ENCODE measurements at regions not wholly inside any gene's neighbourhood (a gene's known extent, or its start where the extent isn't known, plus 50 kb on each side); places are given as distances from the start of the nearest gene placed in this dataset.

DNA sequence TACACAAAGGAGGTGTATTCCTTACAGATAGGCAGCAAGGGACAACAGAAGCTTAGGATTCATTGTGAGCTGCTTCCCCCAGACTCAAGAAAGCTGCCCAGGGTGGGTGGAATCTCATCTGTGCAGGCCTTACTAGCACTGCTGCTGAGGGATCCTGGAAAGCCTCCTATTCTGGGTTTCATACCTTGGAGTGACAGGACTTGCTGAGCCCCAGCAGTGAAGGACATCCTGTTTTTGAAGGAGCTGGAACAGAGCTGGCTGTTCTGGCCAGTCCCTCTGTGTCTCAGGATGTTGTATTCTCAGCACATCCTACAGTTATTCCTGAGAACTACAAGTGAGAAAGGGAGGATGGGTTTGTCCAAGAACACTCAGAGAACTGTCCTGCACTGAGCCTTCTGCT lies 486.3 kb downstream of the PTPRU start:
- no peak for ATAC-seq
- TF ChIP-seq, protein P1, sequence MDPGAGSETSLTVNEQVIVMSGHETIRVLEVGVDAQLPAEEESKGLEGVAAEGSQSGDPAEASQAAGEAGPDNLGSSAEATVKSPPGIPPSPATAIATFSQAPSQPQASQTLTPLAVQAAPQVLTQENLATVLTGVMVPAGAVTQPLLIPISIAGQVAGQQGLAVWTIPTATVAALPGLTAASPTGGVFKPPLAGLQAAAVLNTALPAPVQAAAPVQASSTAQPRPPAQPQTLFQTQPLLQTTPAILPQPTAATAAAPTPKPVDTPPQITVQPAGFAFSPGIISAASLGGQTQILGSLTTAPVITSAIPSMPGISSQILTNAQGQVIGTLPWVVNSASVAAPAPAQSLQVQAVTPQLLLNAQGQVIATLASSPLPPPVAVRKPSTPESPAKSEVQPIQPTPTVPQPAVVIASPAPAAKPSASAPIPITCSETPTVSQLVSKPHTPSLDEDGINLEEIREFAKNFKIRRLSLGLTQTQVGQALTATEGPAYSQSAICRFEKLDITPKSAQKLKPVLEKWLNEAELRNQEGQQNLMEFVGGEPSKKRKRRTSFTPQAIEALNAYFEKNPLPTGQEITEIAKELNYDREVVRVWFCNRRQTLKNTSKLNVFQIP (CRISPR knock-in tag; IDR thresholded peaks at IDR 0.05; ENCODE audit: borderline replicate concordance, low read depth) = no peak
- TF ChIP-seq, protein P2, sequence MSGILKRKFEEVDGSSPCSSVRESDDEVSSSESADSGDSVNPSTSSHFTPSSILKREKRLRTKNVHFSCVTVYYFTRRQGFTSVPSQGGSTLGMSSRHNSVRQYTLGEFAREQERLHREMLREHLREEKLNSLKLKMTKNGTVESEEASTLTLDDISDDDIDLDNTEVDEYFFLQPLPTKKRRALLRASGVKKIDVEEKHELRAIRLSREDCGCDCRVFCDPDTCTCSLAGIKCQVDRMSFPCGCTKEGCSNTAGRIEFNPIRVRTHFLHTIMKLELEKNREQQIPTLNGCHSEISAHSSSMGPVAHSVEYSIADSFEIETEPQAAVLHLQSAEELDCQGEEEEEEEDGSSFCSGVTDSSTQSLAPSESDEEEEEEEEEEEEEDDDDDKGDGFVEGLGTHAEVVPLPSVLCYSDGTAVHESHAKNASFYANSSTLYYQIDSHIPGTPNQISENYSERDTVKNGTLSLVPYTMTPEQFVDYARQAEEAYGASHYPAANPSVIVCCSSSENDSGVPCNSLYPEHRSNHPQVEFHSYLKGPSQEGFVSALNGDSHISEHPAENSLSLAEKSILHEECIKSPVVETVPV (CRISPR knock-in tag; IDR thresholded peaks at IDR 0.05) = no peak
- no peak for TF ChIP-seq TCF4 (CRISPR knock-in tag; IDR thresholded peaks at IDR 0.05; ENCODE audit: borderline replicate concordance)
- TF ChIP-seq CSDC2 (CRISPR knock-in tag; IDR thresholded peaks at IDR 0.05) = no peak
- TF ChIP-seq BACH2 (CRISPR knock-in tag; IDR thresholded peaks at IDR 0.05; ENCODE audit: borderline replicate concordance) = no peak
- TF ChIP-seq ZNF8 (CRISPR knock-in tag; IDR thresholded peaks at IDR 0.05) = no peak
- no peak for TF ChIP-seq OSR1 (CRISPR knock-in tag; IDR thresholded peaks at IDR 0.05)
- TF ChIP-seq, protein P3, sequence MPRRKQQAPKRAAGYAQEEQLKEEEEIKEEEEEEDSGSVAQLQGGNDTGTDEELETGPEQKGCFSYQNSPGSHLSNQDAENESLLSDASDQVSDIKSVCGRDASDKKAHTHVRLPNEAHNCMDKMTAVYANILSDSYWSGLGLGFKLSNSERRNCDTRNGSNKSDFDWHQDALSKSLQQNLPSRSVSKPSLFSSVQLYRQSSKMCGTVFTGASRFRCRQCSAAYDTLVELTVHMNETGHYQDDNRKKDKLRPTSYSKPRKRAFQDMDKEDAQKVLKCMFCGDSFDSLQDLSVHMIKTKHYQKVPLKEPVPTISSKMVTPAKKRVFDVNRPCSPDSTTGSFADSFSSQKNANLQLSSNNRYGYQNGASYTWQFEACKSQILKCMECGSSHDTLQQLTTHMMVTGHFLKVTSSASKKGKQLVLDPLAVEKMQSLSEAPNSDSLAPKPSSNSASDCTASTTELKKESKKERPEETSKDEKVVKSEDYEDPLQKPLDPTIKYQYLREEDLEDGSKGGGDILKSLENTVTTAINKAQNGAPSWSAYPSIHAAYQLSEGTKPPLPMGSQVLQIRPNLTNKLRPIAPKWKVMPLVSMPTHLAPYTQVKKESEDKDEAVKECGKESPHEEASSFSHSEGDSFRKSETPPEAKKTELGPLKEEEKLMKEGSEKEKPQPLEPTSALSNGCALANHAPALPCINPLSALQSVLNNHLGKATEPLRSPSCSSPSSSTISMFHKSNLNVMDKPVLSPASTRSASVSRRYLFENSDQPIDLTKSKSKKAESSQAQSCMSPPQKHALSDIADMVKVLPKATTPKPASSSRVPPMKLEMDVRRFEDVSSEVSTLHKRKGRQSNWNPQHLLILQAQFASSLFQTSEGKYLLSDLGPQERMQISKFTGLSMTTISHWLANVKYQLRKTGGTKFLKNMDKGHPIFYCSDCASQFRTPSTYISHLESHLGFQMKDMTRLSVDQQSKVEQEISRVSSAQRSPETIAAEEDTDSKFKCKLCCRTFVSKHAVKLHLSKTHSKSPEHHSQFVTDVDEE (CRISPR knock-in tag; IDR thresholded peaks at IDR 0.05) = no peak
- TF ChIP-seq ZNF565 (CRISPR knock-in tag; conservative IDR thresholded peaks at IDR 0.05; ENCODE audit: low read depth) = no peak

DNA sequence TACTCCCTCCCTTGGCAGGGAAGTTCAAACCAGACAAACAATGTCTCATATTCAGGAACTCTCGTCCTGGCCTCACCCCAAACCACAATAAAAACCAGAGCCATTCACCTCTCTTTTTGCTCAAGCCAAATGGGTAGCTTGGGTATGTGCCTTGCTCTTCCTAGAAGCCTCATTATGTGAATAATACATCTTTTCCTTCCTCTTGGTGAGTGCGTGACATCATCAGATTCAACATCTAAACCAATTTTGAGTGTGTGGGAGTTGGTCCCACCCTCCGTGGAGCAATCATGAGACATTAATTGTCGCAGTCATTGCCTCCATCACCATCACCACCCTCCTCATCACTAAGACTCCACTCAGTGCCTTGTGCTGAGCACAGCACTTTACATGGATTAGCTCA lies 482.9 kb downstream of the PTPRU start:
- no peak for ATAC-seq
- TF ChIP-seq GLIS3 (CRISPR knock-in tag; IDR thresholded peaks at IDR 0.05) = no peak
- TF ChIP-seq, protein P1 (CRISPR knock-in tag; IDR thresholded peaks at IDR 0.05; ENCODE audit: borderline replicate concordance, low read depth) = no peak
- no peak for TF ChIP-seq OSR1 (CRISPR knock-in tag; IDR thresholded peaks at IDR 0.05)
- TF ChIP-seq ZFP3 (CRISPR knock-in tag; IDR thresholded peaks at IDR 0.05) = no peak
- TF ChIP-seq TCF4 (CRISPR knock-in tag; IDR thresholded peaks at IDR 0.05; ENCODE audit: borderline replicate concordance) = no peak
- TF ChIP-seq ZC3H10 (CRISPR knock-in tag; IDR thresholded peaks at IDR 0.05) = no peak
- no peak for TF ChIP-seq ZNF8 (CRISPR knock-in tag; IDR thresholded peaks at IDR 0.05)
- no peak for TF ChIP-seq ZFP30 (CRISPR knock-in tag; IDR thresholded peaks at IDR 0.05)
- TF ChIP-seq CSDC2 (CRISPR knock-in tag; IDR thresholded peaks at IDR 0.05) = no peak
- no peak for TF ChIP-seq ZNF565 (CRISPR knock-in tag; conservative IDR thresholded peaks at IDR 0.05; ENCODE audit: low read depth)
- TF ChIP-seq, protein P3 (CRISPR knock-in tag; IDR thresholded peaks at IDR 0.05) = no peak
- TF ChIP-seq SNAI2 (CRISPR knock-in tag; IDR thresholded peaks at IDR 0.05) = no peak
- no peak for TF ChIP-seq ARNTL (CRISPR knock-in tag; IDR thresholded peaks at IDR 0.05; ENCODE audit: borderline replicate concordance, low read depth)
- TF ChIP-seq RARB (CRISPR knock-in tag; IDR thresholded peaks at IDR 0.05) = no peak
- TF ChIP-seq PPARA (CRISPR knock-in tag; IDR thresholded peaks at IDR 0.05; ENCODE audit: borderline replicate concordance) = no peak
- no peak for TF ChIP-seq ISL1 (CRISPR knock-in tag; IDR thresholded peaks at IDR 0.05)
- no peak for TF ChIP-seq TOX (CRISPR knock-in tag; IDR thresholded peaks at IDR 0.05; ENCODE audit: borderline replicate concordance)
- TF ChIP-seq BACH2 (CRISPR knock-in tag; IDR thresholded peaks at IDR 0.05; ENCODE audit: borderline replicate concordance) = no peak
- TF ChIP-seq, protein P2 (CRISPR knock-in tag; IDR thresholded peaks at IDR 0.05) = no peak
